Lower leg skin (tissue), 3 donors: ENCODE measurements at regions not wholly inside any gene's neighbourhood (a gene's known extent, or its start where the extent isn't known, plus 50 kb on each side); places are given as distances from the start of the nearest gene placed in this dataset.

ENCODE experiments used
- CTCF ChIP-seq, 3 donors: fragments of 450-650 bp; IDR thresholded peaks; one replicate each; pipeline ENCODE4 v1.5.1; 2016; ENCODE audit warnings: antibody characterized with exemption in 3 of 3, mild to moderate bottlenecking in 3 of 3, moderate library complexity in 2 of 3
- POLR2A ChIP-seq, 2 donors: fragments of 450-650 bp; IDR thresholded peaks; one replicate each; pipeline ENCODE4 v1.6.1; 2016 to 2017; ENCODE audit warnings: antibody characterized with exemption in 2 of 2, mild to moderate bottlenecking in 1 of 2, moderate library complexity in 1 of 2

DNA sequence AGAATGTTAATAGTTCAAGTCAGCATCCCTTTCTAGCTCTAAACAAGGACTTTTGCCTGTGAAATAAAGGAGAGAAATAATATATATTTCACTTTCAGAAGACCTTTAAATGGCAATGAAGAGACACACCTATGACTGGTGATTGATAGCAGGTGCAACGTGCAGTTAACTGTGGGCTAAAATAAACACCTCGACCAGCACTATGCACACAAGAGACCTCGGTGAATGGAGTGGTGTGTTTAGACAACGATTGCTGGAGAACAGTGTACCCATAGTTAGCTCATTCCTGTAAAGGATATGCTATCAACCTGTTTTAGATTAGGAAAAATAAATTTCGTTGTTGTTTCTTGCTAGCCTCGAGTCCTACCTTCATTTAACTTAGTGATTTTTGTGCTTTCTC lies 143.4 kb downstream of the NR4A2 start:
- TF ChIP-seq POLR2A (IDR thresholded peaks at IDR 0.05) (no peak), CTCF (IDR thresholded peaks at IDR 0.05) (no peak)
